ENCODE measurements at regions not wholly inside any gene's neighbourhood (a gene's known extent, or its start where the extent isn't known, plus 50 kb on each side); places are given as distances from the start of the nearest gene placed in this dataset.

DNA sequence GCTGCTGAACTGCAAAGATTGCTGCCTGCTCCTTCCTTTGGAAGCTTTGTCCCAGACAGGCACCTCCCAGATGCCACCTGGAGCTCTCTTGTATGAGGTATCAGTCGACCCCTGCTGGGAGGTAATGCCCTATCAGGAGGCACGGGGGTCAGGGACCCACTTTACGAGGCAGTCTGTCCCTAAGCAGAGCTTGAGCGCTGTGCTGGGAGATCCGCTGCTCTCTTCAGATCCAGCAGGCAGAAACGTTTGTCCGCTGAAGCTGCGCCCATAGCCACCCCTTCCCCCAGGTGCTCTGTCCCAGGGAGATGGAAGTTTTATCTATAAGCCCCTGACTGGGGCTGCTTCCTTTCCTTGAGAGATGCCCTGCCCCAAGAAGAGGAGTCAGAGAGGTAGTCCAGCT is 197.5 kb downstream of the NAF1 start:
- TF ChIP-seq CTCF (IDR thresholded peaks at IDR 0.05) = no peak
- TF ChIP-seq EP300 (IDR thresholded peaks at IDR 0.05) = no peak
- TF ChIP-seq POLR2A (IDR thresholded peaks at IDR 0.05) = no peak
